Keratinocyte (primary cell): ENCODE measurements at regions not wholly inside any gene's neighbourhood (a gene's known extent, or its start where the extent isn't known, plus 50 kb on each side); places are given as distances from the start of the nearest gene placed in this dataset.

Source experiments
- EZH2 ChIP-seq: IDR thresholded peaks from one replicate; pipeline ENCODE4 v1.6.1; 2012; ENCODE audit warnings: inconsistent platforms, mild to moderate bottlenecking, low read length, moderate library complexity
- TF ChIP-seq, protein P1 (sequence below), 3 experiments: IDR thresholded peaks in 1 of 3; conservative IDR thresholded peaks in 1 of 3; optimal IDR thresholded peaks in 1 of 3; 2 replicates in 2 of 3; 3 replicates in 1 of 3; pipeline versions ENCODE3 to v1.5.1; 2011; ENCODE audit warnings: low read length in 3 of 3, mild to moderate bottlenecking in 3 of 3, moderate library complexity in 2 of 3, control low read depth in 1 of 3, inconsistent platforms in 1 of 3; ENCODE audit not compliant: insufficient read depth in 2 of 3; ENCODE audit errors: extremely low read depth in 1 of 3

DNA sequence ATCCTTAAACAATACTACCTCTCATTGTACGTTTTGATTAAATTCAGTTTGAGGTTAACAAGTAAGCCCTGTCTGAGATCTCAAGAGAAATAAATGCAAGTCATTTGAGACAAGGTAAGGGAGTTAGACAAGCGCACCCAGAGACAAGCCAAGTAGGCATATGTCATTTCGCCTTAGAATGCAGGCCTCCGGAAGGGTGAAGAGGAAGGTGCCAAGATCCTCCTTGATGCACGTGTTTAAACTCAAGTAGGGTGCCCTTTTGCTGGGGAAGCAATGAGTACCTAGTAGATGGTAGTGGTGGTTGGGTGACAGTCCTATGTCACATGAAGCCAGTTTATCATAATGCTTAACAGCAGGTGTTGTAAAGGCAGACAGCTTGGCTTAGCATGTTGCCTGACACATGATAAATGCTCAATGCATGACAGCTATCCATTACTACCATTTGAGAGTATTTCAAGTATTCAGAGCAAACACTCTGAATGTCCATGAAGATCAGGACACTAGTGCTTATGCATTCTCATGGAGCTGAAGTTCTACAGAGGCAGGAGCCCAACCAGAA, 415.9 kb downstream of the TMEM135 start:
- TF ChIP-seq, protein P1, sequence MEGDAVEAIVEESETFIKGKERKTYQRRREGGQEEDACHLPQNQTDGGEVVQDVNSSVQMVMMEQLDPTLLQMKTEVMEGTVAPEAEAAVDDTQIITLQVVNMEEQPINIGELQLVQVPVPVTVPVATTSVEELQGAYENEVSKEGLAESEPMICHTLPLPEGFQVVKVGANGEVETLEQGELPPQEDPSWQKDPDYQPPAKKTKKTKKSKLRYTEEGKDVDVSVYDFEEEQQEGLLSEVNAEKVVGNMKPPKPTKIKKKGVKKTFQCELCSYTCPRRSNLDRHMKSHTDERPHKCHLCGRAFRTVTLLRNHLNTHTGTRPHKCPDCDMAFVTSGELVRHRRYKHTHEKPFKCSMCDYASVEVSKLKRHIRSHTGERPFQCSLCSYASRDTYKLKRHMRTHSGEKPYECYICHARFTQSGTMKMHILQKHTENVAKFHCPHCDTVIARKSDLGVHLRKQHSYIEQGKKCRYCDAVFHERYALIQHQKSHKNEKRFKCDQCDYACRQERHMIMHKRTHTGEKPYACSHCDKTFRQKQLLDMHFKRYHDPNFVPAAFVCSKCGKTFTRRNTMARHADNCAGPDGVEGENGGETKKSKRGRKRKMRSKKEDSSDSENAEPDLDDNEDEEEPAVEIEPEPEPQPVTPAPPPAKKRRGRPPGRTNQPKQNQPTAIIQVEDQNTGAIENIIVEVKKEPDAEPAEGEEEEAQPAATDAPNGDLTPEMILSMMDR (optimal IDR thresholded peaks at IDR 0.05 in 1 of 3, IDR thresholded peaks at IDR 0.05 in 1 of 3, conservative IDR thresholded peaks at IDR 0.05 in 1 of 3; ENCODE audit: extremely low read depth in 1 of 3, insufficient read depth in 2 of 3, low read length in 3 of 3) = no peak
- no peak for TF ChIP-seq EZH2
